GM12878 (cell line): ENCODE measurements at regions not wholly inside any gene's neighbourhood (a gene's known extent, or its start where the extent isn't known, plus 50 kb on each side); places are given as distances from the start of the nearest gene placed in this dataset.

Experiments
- CTCF ChIP-seq, 3 experiments: IDR thresholded peaks in 2 of 3; conservative IDR thresholded peaks in 1 of 3; 2 replicates each; pipeline ENCODE4 v1.5.1; 2011; ENCODE audit warnings: low read depth in 3 of 3, low read length in 3 of 3, mild to moderate bottlenecking in 3 of 3, control low read depth in 2 of 3, moderate library complexity in 2 of 3, inconsistent platforms in 1 of 3, mixed read lengths in 1 of 3; ENCODE audit not compliant: control insufficient read depth in 2 of 3, insufficient read depth in 1 of 3; ENCODE audit errors: extremely low read depth in 1 of 3
- MEF2A ChIP-seq: IDR thresholded peaks from 2 replicates; pipeline ENCODE4 v1.6.1; 2011; ENCODE audit warnings: low read depth, mild to moderate bottlenecking, low read length, moderate library complexity; ENCODE audit not compliant: insufficient read depth
- POLR2AphosphoS5 ChIP-seq: IDR thresholded peaks from 2 replicates; pipeline ENCODE4 v1.6.1; 2011; ENCODE audit warnings: mild to moderate bottlenecking, low read length, inconsistent platforms
- SMAD1 ChIP-seq: fragments of 450-650 bp; IDR thresholded peaks from 2 replicates; pipeline ENCODE4 v1.6.1; 2018; ENCODE audit warnings: mild to moderate bottlenecking, low read depth; ENCODE audit not compliant: partially characterized antibody
- SPI1 ChIP-seq: IDR thresholded peaks from 2 replicates; pipeline ENCODE4 v1.6.1; 2011; ENCODE audit warnings: low read depth, mild to moderate bottlenecking, low read length, moderate library complexity, borderline replicate concordance; ENCODE audit not compliant: insufficient read depth
- TF ChIP-seq, protein P1 (sequence below): IDR thresholded peaks from 2 replicates; pipeline ENCODE4 v1.6.1; 2012; ENCODE audit warnings: mild to moderate bottlenecking, low read depth, low read length

DNA sequence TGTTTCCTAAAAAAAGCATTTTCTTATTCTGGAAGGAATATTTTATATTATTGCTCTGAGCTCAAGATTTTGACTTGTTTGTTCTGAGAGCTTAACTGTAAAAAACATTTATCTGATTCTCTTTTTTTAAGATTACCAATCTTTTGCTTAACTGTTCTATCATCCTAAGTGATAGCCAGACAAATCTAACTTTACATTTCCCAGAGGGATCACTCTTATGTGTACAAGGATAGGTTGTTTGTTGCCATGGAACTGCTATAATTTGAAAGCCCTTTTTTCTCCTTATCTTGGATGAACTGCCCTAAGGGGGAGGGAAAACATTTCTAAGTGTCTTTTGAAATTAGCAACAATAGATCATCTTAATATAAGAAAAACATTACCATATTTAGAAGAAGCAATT, 494.7 kb downstream of the TRAM1L1 start:
- TF ChIP-seq CTCF (IDR thresholded peaks at IDR 0.05 in 2 of 3, conservative IDR thresholded peaks at IDR 0.05 in 1 of 3; ENCODE audit: control insufficient read depth in 2 of 3, extremely low read depth in 1 of 3, insufficient read depth in 1 of 3, low read depth in 3 of 3, low read length in 3 of 3) (no peak), SMAD1 (no peak), SPI1 (no peak), MEF2A (no peak), POLR2AphosphoS5 (no peak)
- TF ChIP-seq, protein P1, sequence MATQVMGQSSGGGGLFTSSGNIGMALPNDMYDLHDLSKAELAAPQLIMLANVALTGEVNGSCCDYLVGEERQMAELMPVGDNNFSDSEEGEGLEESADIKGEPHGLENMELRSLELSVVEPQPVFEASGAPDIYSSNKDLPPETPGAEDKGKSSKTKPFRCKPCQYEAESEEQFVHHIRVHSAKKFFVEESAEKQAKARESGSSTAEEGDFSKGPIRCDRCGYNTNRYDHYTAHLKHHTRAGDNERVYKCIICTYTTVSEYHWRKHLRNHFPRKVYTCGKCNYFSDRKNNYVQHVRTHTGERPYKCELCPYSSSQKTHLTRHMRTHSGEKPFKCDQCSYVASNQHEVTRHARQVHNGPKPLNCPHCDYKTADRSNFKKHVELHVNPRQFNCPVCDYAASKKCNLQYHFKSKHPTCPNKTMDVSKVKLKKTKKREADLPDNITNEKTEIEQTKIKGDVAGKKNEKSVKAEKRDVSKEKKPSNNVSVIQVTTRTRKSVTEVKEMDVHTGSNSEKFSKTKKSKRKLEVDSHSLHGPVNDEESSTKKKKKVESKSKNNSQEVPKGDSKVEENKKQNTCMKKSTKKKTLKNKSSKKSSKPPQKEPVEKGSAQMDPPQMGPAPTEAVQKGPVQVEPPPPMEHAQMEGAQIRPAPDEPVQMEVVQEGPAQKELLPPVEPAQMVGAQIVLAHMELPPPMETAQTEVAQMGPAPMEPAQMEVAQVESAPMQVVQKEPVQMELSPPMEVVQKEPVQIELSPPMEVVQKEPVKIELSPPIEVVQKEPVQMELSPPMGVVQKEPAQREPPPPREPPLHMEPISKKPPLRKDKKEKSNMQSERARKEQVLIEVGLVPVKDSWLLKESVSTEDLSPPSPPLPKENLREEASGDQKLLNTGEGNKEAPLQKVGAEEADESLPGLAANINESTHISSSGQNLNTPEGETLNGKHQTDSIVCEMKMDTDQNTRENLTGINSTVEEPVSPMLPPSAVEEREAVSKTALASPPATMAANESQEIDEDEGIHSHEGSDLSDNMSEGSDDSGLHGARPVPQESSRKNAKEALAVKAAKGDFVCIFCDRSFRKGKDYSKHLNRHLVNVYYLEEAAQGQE: no peak
